Trophoblast cell (in vitro differentiated cells and primary cell): ENCODE measurements at regions not wholly inside any gene's neighbourhood (a gene's known extent, or its start where the extent isn't known, plus 50 kb on each side); places are given as distances from the start of the nearest gene placed in this dataset.

Source experiments
- DNase-seq, 2 donors: peaks; one replicate each; pipeline ENCODE4 v3.0.0-alpha.2; 2016
- H2AFZ ChIP-seq: 2 replicates; pipeline ENCODE4 v1.6.1; 2013; ENCODE audit warnings: low read length, moderate library complexity, mild to moderate bottlenecking; ENCODE audit not compliant: insufficient read depth, poor library complexity
- H2AK5ac ChIP-seq: 2 replicates; pipeline ENCODE4 v1.6.1; 2013; ENCODE audit warnings: mild to moderate bottlenecking, low read length
- H2BK120ac ChIP-seq: 2 replicates; pipeline ENCODE4 v1.6.1; 2013; ENCODE audit warnings: low read length, mild to moderate bottlenecking, moderate library complexity; ENCODE audit not compliant: insufficient read depth, poor library complexity
- H2BK12ac ChIP-seq: 2 replicates; pipeline ENCODE4 v1.6.1; 2013; ENCODE audit warnings: mild to moderate bottlenecking, low read length, moderate library complexity
- H2BK5ac ChIP-seq: 2 replicates; pipeline ENCODE4 v1.6.1; 2013; ENCODE audit warnings: low read length, low read depth, moderate library complexity, mild to moderate bottlenecking; ENCODE audit not compliant: poor library complexity
- H3K14ac ChIP-seq: 2 replicates; pipeline ENCODE4 v1.6.1; 2013; ENCODE audit warnings: mild to moderate bottlenecking, low read length
- H3K18ac ChIP-seq: 2 replicates; pipeline ENCODE4 v1.6.1; 2013; ENCODE audit warnings: mild to moderate bottlenecking, low read length
- H3K23ac ChIP-seq: 2 replicates; pipeline ENCODE4 v1.6.1; 2013; ENCODE audit warnings: low read length
- H3K27ac ChIP-seq: 2 replicates; pipeline ENCODE4 v1.5.1; 2013; ENCODE audit warnings: low read depth, mild to moderate bottlenecking, inconsistent platforms, low read length, moderate library complexity
- H3K27me3 ChIP-seq: 2 replicates; pipeline ENCODE4 v1.6.1; 2013; ENCODE audit warnings: inconsistent platforms, mild to moderate bottlenecking, low read length, moderate library complexity; ENCODE audit not compliant: insufficient read depth
- H3K36me3 ChIP-seq, 2 experiments: 1 replicate in 1 of 2; 2 replicates in 1 of 2; pipeline ENCODE4 v1.6.1; 2013; ENCODE audit warnings: low read length in 2 of 2, mild to moderate bottlenecking in 2 of 2, moderate library complexity in 1 of 2; ENCODE audit not compliant: insufficient read depth in 2 of 2, control insufficient read depth in 1 of 2
- H3K4ac ChIP-seq: 2 replicates; pipeline ENCODE4 v1.6.1; 2013; ENCODE audit warnings: low read depth, mild to moderate bottlenecking, low read length, moderate library complexity
- H3K4me1 ChIP-seq, 2 experiments: 1 replicate in 1 of 2; 2 replicates in 1 of 2; pipeline ENCODE4 v1.6.1; 2013; ENCODE audit warnings: low read length in 2 of 2, mild to moderate bottlenecking in 2 of 2, moderate library complexity in 1 of 2; ENCODE audit not compliant: insufficient read depth in 2 of 2, control insufficient read depth in 1 of 2
- H3K4me2 ChIP-seq: 2 replicates; pipeline ENCODE4 v1.6.1; 2013; ENCODE audit warnings: inconsistent platforms, mild to moderate bottlenecking, low read length, moderate library complexity
- H3K4me3 ChIP-seq: 2 replicates; pipeline ENCODE4 v1.5.1; 2013; ENCODE audit warnings: mild to moderate bottlenecking, low read depth, low read length, inconsistent platforms
- H3K79me1 ChIP-seq: one replicate; pipeline ENCODE4 v1.6.1; 2013; ENCODE audit warnings: low read length
- H3K79me2 ChIP-seq: 2 replicates; pipeline ENCODE4 v1.6.1; 2013; ENCODE audit warnings: low read length, mild to moderate bottlenecking; ENCODE audit not compliant: control insufficient read depth, insufficient read depth, poor library complexity
- H3K9ac ChIP-seq: 2 replicates; pipeline ENCODE4 v1.6.1; 2013; ENCODE audit warnings: mild to moderate bottlenecking, low read length
- H3K9me3 ChIP-seq: 2 replicates; pipeline ENCODE4 v1.6.1; 2013; ENCODE audit warnings: low read depth, mild to moderate bottlenecking, control low read depth, inconsistent platforms, low read length; ENCODE audit not compliant: insufficient read depth
- H4K12ac ChIP-seq: 2 replicates; pipeline ENCODE4 v1.6.1; 2013; ENCODE audit warnings: low read depth, mild to moderate bottlenecking, low read length, moderate library complexity
- H4K8ac ChIP-seq: 2 replicates; pipeline ENCODE4 v1.6.1; 2013; ENCODE audit warnings: low read depth, mild to moderate bottlenecking, low read length, moderate library complexity
- H4K91ac ChIP-seq: one replicate; pipeline ENCODE4 v1.6.1; 2013; ENCODE audit warnings: low read depth, mild to moderate bottlenecking, low read length, moderate library complexity
- WGBS: extraction: QIAGEN DNeasy Blood & Tissue Kit; methylation state at CpG from one replicate; pipeline ENCODE4 v1.1.7; 2013; ENCODE audit warnings: missing lambda C conversion rate; ENCODE audit not compliant: insufficient read length, insufficient coverage; ENCODE audit errors: extremely low coverage; 5-methylcytosine and 5-hydroxymethylcytosine counted together

- Histone ChIP-seq H3K36me3 (no peaks in the 10 kb centered on the region), H2BK120ac (no peak overlapping the region), H3K79me1 (no peaks in the 10 kb centered on the region), H2BK12ac (no peak overlapping the region), H3K9me3 (no peaks in the 10 kb centered on the region), H4K12ac (no peak overlapping the region), H2AFZ (no peak overlapping the region), H3K18ac (no peak overlapping the region), H3K4me1 (no peaks in the 10 kb centered on the region), H3K4ac (no peak overlapping the region), H3K4me3 (no peak overlapping the region), H2AK5ac (no peak overlapping the region), H3K27me3 (no peaks in the 10 kb centered on the region), H4K8ac (no peak overlapping the region), H3K27ac (no peak overlapping the region), H3K4me2 (no peak overlapping the region), H3K79me2 (no peaks in the 10 kb centered on the region), H2BK5ac (no peak overlapping the region), H3K9ac (no peak overlapping the region), H4K91ac (no peak overlapping the region), H3K23ac (no peak overlapping the region), H3K14ac (no peak overlapping the region)
- no peak for DNase-seq
- no CpG with 5 or more reads among the region's 1 CpG for whole genome bisulfite sequencing
Measured at GRCh38 chr3:109982201-109982600, 644.9 kb upstream of the DPPA4 start.

- Histone ChIP-seq H2BK120ac (no peak overlapping the region), H2AFZ (no peak overlapping the region), H3K27ac (no peak overlapping the region), H2BK12ac (no peak overlapping the region), H3K27me3 (no peaks in the 10 kb centered on the region), H4K91ac (no peak overlapping the region), H3K9me3 (no peaks in the 10 kb centered on the region), H3K4me1 (no peaks in the 10 kb centered on the region), H3K79me2 (no peaks in the 10 kb centered on the region), H3K36me3 (no peaks in the 10 kb centered on the region), H4K12ac (no peak overlapping the region), H2AK5ac (no peak overlapping the region), H2BK5ac (no peak overlapping the region), H3K9ac (no peak overlapping the region), H3K79me1 (no peaks in the 10 kb centered on the region), H3K4me2 (no peak overlapping the region), H3K4me3 (no peak overlapping the region), H3K14ac (no peak overlapping the region), H3K4ac (no peak overlapping the region), H3K23ac (no peak overlapping the region), H4K8ac (no peak overlapping the region), H3K18ac (no peak overlapping the region)
- no peak for DNase-seq
Measured at GRCh38 chr3:109984976-109985375, 647.6 kb upstream of the DPPA4 start.

GRCh38 chr3:109985943-109986555, 648.7 kb upstream of the DPPA4 start:
- Histone ChIP-seq H3K27me3 (no peaks in the 10 kb centered on the region), H3K79me1 (no peaks in the 10 kb centered on the region), H3K4ac (no peak overlapping the region), H2BK5ac (no peak overlapping the region), H3K14ac (no peak overlapping the region), H3K4me3 (no peak overlapping the region), H3K4me1 (no peaks in the 10 kb centered on the region), H2BK120ac (no peak overlapping the region), H3K23ac (no peak overlapping the region), H3K9ac (no peak overlapping the region), H2AK5ac (no peak overlapping the region), H3K79me2 (no peaks in the 10 kb centered on the region), H4K8ac (no peak overlapping the region), H3K9me3 (no peaks in the 10 kb centered on the region), H2AFZ (no peak overlapping the region), H4K91ac (no peak overlapping the region), H3K4me2 (no peak overlapping the region), H4K12ac (no peak overlapping the region), H2BK12ac (no peak overlapping the region), H3K18ac (no peak overlapping the region), H3K36me3 (no peaks in the 10 kb centered on the region), H3K27ac (no peak overlapping the region)
- no peak for DNase-seq
- no CpG with 5 or more reads among the region's 1 CpG for WGBS

DNA sequence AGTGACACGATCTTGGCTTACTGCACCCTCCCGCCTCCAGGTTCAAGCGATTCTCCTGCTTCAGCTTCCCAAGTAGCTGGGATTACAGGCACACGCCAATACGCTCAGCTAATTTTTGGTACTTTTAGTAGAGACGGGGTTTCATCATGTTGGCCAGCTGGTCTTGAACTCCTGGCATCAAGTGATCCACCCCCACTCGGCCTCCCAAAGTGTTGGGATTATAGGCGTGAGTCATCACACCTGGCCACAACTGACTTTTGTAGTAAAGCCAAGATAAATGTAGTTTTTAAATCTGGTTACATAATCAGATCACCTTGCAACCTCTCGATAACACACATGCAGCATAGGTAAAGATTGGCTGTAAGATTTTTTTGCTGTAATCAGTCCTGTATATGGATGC, 657.5 kb upstream of the DPPA4 start:
- no CpG with 5 or more reads among the region's 9 CpGs for WGBS
- H2AFZ ChIP-seq, result no peak overlapping the region
- H3K79me1 ChIP-seq, result no peaks in the 10 kb centered on the region
- H3K4me1 ChIP-seq, result no peaks in the 10 kb centered on the region
- no peak overlapping the region for H3K4ac ChIP-seq
- H3K27me3 ChIP-seq, result no peaks in the 10 kb centered on the region
- no peak overlapping the region for H3K18ac ChIP-seq
- H3K23ac ChIP-seq, result no peak overlapping the region
- H3K4me2 ChIP-seq, result no peak overlapping the region
- no peaks in the 10 kb centered on the region for H3K36me3 ChIP-seq
- no peak overlapping the region for H3K27ac ChIP-seq
- H4K12ac ChIP-seq, result no peak overlapping the region
- no peak overlapping the region for H2BK12ac ChIP-seq
- no peaks in the 10 kb centered on the region for H3K79me2 ChIP-seq
- no peak overlapping the region for H3K4me3 ChIP-seq
- H3K14ac ChIP-seq, result no peak overlapping the region
- no peak overlapping the region for H2AK5ac ChIP-seq
- no peak overlapping the region for H2BK120ac ChIP-seq
- no peaks in the 10 kb centered on the region for H3K9me3 ChIP-seq
- no peak for DNase-seq
- H3K9ac ChIP-seq, result no peak overlapping the region
- H2BK5ac ChIP-seq, result no peak overlapping the region
- H4K8ac ChIP-seq, result no peak overlapping the region
- H4K91ac ChIP-seq, result no peak overlapping the region
